CD14-positive monocyte (primary cell): ENCODE measurements at regions not wholly inside any gene's neighbourhood (a gene's known extent, or its start where the extent isn't known, plus 50 kb on each side); places are given as distances from the start of the nearest gene placed in this dataset.

ENCODE experiments used
- DNase-seq, 3 donors: peaks; one replicate each; pipeline ENCODE4 v3.0.0-alpha.2; 2011 to 2022
- H2AFZ ChIP-seq: 2 replicates; pipeline ENCODE4 v1.6.0; 2012; ENCODE audit warnings: mild to moderate bottlenecking, low read depth, low read length, inconsistent platforms; ENCODE audit not compliant: insufficient read depth, poor library complexity, severe bottlenecking
- H3K27ac ChIP-seq, 2 donors: 1 replicate in 1 of 2; 2 replicates in 1 of 2; pipeline ENCODE4 v1.5.1; 2012 to 2013; ENCODE audit warnings: low read length in 2 of 2, control low read depth in 1 of 2, inconsistent platforms in 1 of 2, low read depth in 1 of 2, mild to moderate bottlenecking in 1 of 2
- H3K27me3 ChIP-seq, 2 donors: one replicate each; pipeline versions ENCODE4 v1.6.0 to v1.6.1; 2011 to 2013; ENCODE audit warnings: low read length in 2 of 2; ENCODE audit not compliant: control insufficient read depth in 2 of 2, insufficient read depth in 2 of 2
- H3K36me3 ChIP-seq, 2 donors: replicated peaks in 1 of 2; 1 replicate in 1 of 2; 2 replicates in 1 of 2; pipeline versions ENCODE4 v1.5.1 to v1.6.1; 2012 to 2013; ENCODE audit warnings: low read length in 2 of 2, control low read depth in 1 of 2, inconsistent platforms in 1 of 2, mild to moderate bottlenecking in 1 of 2; ENCODE audit not compliant: insufficient read depth in 2 of 2, control insufficient read depth in 1 of 2
- H3K4me1 ChIP-seq, 2 donors: 1 replicate in 1 of 2; 2 replicates in 1 of 2; pipeline versions ENCODE4 v1.5.1 to v1.6.1; 2012 to 2013; ENCODE audit warnings: low read length in 2 of 2, control low read depth in 1 of 2, inconsistent platforms in 1 of 2, mild to moderate bottlenecking in 1 of 2, moderate library complexity in 1 of 2; ENCODE audit not compliant: insufficient read depth in 2 of 2, control insufficient read depth in 1 of 2
- H3K4me2 ChIP-seq: replicated peaks from 2 replicates; pipeline ENCODE3; 2012; ENCODE audit warnings: low read length, moderate library complexity, mild to moderate bottlenecking; ENCODE audit not compliant: poor library complexity, severe bottlenecking; ENCODE audit errors: extremely low read depth
- H3K4me3 ChIP-seq, 3 experiments: fragments of 200-600 bp in 1 of 3; sonication (generic) in 1 of 3; replicated peaks in 1 of 3; 1 replicate in 2 of 3; 2 replicates in 1 of 3; pipeline ENCODE4 v1.5.1; 2011 to 2013; ENCODE audit warnings: low read length in 3 of 3, mild to moderate bottlenecking in 3 of 3, control low read depth in 2 of 3, low read depth in 2 of 3, inconsistent platforms in 1 of 3, moderate library complexity in 1 of 3
- H3K79me2 ChIP-seq: 2 replicates; pipeline ENCODE4 v1.6.0; 2012; ENCODE audit warnings: mild to moderate bottlenecking, control low read depth, inconsistent platforms, low read length, moderate library complexity; ENCODE audit not compliant: insufficient read depth
- H3K9ac ChIP-seq: 2 replicates; pipeline ENCODE4 v1.6.0; 2017; ENCODE audit warnings: low read length, mild to moderate bottlenecking; ENCODE audit not compliant: insufficient read depth, poor library complexity, severe bottlenecking
- H3K9me3 ChIP-seq, 2 donors: replicated peaks in 1 of 2; 1 replicate in 1 of 2; 2 replicates in 1 of 2; pipeline versions ENCODE4 v1.5.1 to v1.6.1; 2012 to 2013; ENCODE audit warnings: low read length in 2 of 2, control low read depth in 1 of 2; ENCODE audit not compliant: control insufficient read depth in 1 of 2, insufficient read depth in 1 of 2
- H4K20me1 ChIP-seq: 2 replicates; pipeline ENCODE4 v1.6.0; 2012; ENCODE audit warnings: mild to moderate bottlenecking, low read length, control low read depth, moderate library complexity; ENCODE audit not compliant: insufficient read depth
- H3K27ac Mint-ChIP-seq, 7 donors: one replicate each; pipeline ENCODE4 v1.8.0; 2020; ENCODE audit warnings: mild to moderate bottlenecking in 7 of 7, mixed read lengths in 7 of 7, moderate library complexity in 6 of 7, inconsistent platforms in 2 of 7
- H3K27me3 Mint-ChIP-seq, 3 donors: one replicate each; pipeline ENCODE4 v1.8.0; 2021 to 2022; ENCODE audit warnings: low read depth in 3 of 3, mild to moderate bottlenecking in 3 of 3, mixed read lengths in 3 of 3, moderate library complexity in 3 of 3, inconsistent platforms in 1 of 3
- H3K36me3 Mint-ChIP-seq, 2 donors: one replicate each; pipeline ENCODE4 v1.8.0; 2020; ENCODE audit warnings: mixed read lengths in 2 of 2, inconsistent platforms in 1 of 2, mild to moderate bottlenecking in 1 of 2
- H3K4me1 Mint-ChIP-seq: one replicate; pipeline ENCODE4 v1.8.0; 2020; ENCODE audit warnings: mild to moderate bottlenecking, mixed read lengths
- H3K4me3 Mint-ChIP-seq, 2 donors: one replicate each; pipeline ENCODE4 v1.8.0; 2020; ENCODE audit warnings: mild to moderate bottlenecking in 2 of 2, mixed read lengths in 2 of 2, moderate library complexity in 1 of 2
- H3K9me3 Mint-ChIP-seq, 7 donors: one replicate each; pipeline ENCODE4 v1.8.0; 2020 to 2022; ENCODE audit warnings: mixed read lengths in 7 of 7, mild to moderate bottlenecking in 6 of 7, moderate library complexity in 6 of 7, inconsistent platforms in 2 of 7
- WGBS: methylation state at CpG from one replicate; pipeline ENCODE4 v1.1.5; 2013; ENCODE audit warnings: missing lambda C conversion rate; ENCODE audit not compliant: insufficient coverage; 5-methylcytosine and 5-hydroxymethylcytosine counted together
- intact Hi-C, 2 donors: fragments of 100-400 bp; cut with micrococcal nuclease; formaldehyde crosslinking; loops; one replicate each; pipeline versions ENCODE4 v1.15.0 to v1.15.1; 2023
- TF ChIP-seq, protein P1 (sequence below): fragments of 200-600 bp; IDR thresholded peaks from one replicate; pipeline ENCODE4 v1.8.0; 2022; ENCODE audit warnings: antibody characterized with exemption, mild to moderate bottlenecking

DNA sequence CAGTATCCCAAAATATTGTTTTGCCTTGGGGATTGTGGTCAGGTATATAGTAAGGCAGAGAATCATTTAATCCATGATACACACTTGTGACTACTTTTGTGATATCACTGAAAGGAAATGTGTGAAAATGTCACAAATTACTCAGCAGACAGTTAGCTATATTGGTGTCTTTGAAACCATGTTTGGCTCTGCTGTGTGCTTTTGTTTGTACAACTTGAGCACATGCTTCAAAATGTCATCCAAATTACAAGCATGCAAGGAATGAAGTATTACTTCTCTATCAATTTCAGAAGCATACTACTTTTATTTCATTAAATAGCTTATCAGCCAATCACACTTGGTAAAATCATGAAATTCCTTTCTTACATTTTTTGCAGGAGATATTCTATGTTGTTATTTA, 619.0 kb upstream of the AGTR1 start:
- Mint-ChIP-seq H3K36me3 (no peaks in the 10 kb centered on the region), H3K4me1 (no peaks in the 10 kb centered on the region), H3K27ac (no peak overlapping the region), H3K4me3 (no peak overlapping the region), H3K9me3 (no peaks in the 10 kb centered on the region), H3K27me3 (peaks cover 0 to 2% (median 0%) of the 10 kb centered on the region in 3 donors)
- Histone ChIP-seq H3K79me2 (no peaks in the 10 kb centered on the region), H3K27ac (no peak overlapping the region), H3K4me2 (no peak overlapping the region), H3K36me3 (no peaks in the 10 kb centered on the region), H3K4me3 (no peak overlapping the region), H2AFZ (no peak overlapping the region), H4K20me1 (no peaks in the 10 kb centered on the region), H3K27me3 (no peaks in the 10 kb centered on the region), H3K4me1 (no peaks in the 10 kb centered on the region), H3K9me3 (no peaks in the 10 kb centered on the region), H3K9ac (no peak overlapping the region)
- TF ChIP-seq, protein P1, sequence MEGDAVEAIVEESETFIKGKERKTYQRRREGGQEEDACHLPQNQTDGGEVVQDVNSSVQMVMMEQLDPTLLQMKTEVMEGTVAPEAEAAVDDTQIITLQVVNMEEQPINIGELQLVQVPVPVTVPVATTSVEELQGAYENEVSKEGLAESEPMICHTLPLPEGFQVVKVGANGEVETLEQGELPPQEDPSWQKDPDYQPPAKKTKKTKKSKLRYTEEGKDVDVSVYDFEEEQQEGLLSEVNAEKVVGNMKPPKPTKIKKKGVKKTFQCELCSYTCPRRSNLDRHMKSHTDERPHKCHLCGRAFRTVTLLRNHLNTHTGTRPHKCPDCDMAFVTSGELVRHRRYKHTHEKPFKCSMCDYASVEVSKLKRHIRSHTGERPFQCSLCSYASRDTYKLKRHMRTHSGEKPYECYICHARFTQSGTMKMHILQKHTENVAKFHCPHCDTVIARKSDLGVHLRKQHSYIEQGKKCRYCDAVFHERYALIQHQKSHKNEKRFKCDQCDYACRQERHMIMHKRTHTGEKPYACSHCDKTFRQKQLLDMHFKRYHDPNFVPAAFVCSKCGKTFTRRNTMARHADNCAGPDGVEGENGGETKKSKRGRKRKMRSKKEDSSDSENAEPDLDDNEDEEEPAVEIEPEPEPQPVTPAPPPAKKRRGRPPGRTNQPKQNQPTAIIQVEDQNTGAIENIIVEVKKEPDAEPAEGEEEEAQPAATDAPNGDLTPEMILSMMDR, result no peak
- no peak for DNase-seq
- intact Hi-C loops, result no loop called here

DNA sequence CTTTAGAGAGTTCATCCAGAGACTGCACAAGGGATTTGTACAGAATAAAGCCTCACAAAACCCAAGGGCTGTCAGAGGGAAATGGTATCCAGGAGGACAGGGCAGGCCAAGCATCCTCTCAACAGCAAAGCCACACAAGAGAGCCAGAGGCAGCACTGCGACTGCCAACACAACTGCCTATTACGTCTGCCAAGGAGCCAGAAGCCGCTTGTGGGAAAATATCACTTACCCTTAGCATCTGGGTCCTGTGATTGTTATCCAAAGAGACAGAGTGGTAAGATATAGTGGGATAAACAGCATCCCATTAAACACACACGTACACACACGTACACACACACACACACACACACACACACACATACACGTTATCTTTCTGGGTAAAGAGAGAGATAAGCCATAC, 618.3 kb upstream of the AGTR1 start:
- H3K4me3 ChIP-seq, result no peak overlapping the region
- no peak overlapping the region for H3K4me2 ChIP-seq
- H3K27ac ChIP-seq, result no peak overlapping the region
- no peaks in the 10 kb centered on the region for H3K36me3 Mint-ChIP-seq
- DNase-seq, result no peak
- H3K9me3 Mint-ChIP-seq, result no peaks in the 10 kb centered on the region
- no peaks in the 10 kb centered on the region for H3K79me2 ChIP-seq
- H3K27me3 Mint-ChIP-seq, result peaks cover 0 to 2% (median 0%) of the 10 kb centered on the region in 3 donors
- TF ChIP-seq, protein P1, result no peak
- no peak overlapping the region for H3K4me3 Mint-ChIP-seq
- intact Hi-C loops, result no loop called here
- no peak overlapping the region for H2AFZ ChIP-seq
- H4K20me1 ChIP-seq, result no peaks in the 10 kb centered on the region
- no peak overlapping the region for H3K9ac ChIP-seq
- H3K4me1 Mint-ChIP-seq, result no peaks in the 10 kb centered on the region
- no peaks in the 10 kb centered on the region for H3K27me3 ChIP-seq
- H3K4me1 ChIP-seq, result no peaks in the 10 kb centered on the region
- no peaks in the 10 kb centered on the region for H3K36me3 ChIP-seq
- H3K9me3 ChIP-seq, result no peaks in the 10 kb centered on the region
- no CpG with 5 or more reads among the region's 6 CpGs for WGBS
- H3K27ac Mint-ChIP-seq, result no peak overlapping the region
